ENCODE measurements at regions not wholly inside any gene's neighbourhood (a gene's known extent, or its start where the extent isn't known, plus 50 kb on each side); places are given as distances from the start of the nearest gene placed in this dataset.

- no peak overlapping the region for H2AFZ ChIP-seq (ENCODE audit: low read length)
- no peaks in the 10 kb centered on the region for H3K79me2 ChIP-seq (ENCODE audit: insufficient read depth, low read length)
- no peak for TF ChIP-seq CTCF (conservative IDR thresholded peaks at IDR 0.05)
- H3K9ac ChIP-seq (ENCODE audit: extremely low read depth, insufficient read length, low read length) = no peak overlapping the region
- peaks cover 2% of the 10 kb centered on the region in 2 experiments; a peak in 3 of 5 replicates for H3K9me3 Mint-ChIP-seq
- H3K79me1 ChIP-seq (ENCODE audit: insufficient read depth, low read depth, low read length, poor library complexity, severe bottlenecking) = no peaks in the 10 kb centered on the region
- H3K4me1 ChIP-seq (ENCODE audit: insufficient read depth, low read length) = no peaks in the 10 kb centered on the region
- peaks cover 6% of the 10 kb centered on the region for H3K27me3 Mint-ChIP-seq (ENCODE audit: low read depth)
- no peaks in the 10 kb centered on the region for H3K23me2 ChIP-seq (ENCODE audit: insufficient read length, low read depth, low read length, poor library complexity, severe bottlenecking)
- no peak overlapping the region for H4K5ac ChIP-seq (ENCODE audit: insufficient read length, low read depth, low read length)
- no peaks in the 10 kb centered on the region for H4K20me1 ChIP-seq (ENCODE audit: control insufficient read depth, insufficient read depth, insufficient read length)
- no peak overlapping the region for H3K23ac ChIP-seq (ENCODE audit: insufficient read length, low read depth, low read length)
- no peak overlapping the region; a peak in 1 of 7 replicates for H3K27ac Mint-ChIP-seq
- no peak overlapping the region for H4K8ac ChIP-seq (replicated peaks; ENCODE audit: insufficient read length, low read depth, low read length)
- H2BK12ac ChIP-seq (ENCODE audit: insufficient read length, low read depth, low read length) = no peak overlapping the region
- H3K4ac ChIP-seq (ENCODE audit: low read depth, low read length) = no peak overlapping the region
- H3T11ph ChIP-seq (ENCODE audit: low read length) = no peak overlapping the region
- H3K36me3 Mint-ChIP-seq (ENCODE audit: insufficient read depth in 1 of 3, low read depth in 3 of 3) = peaks cover 4 to 16% (median 9%) of the 10 kb centered on the region in 3 experiments; a peak in 6 of 7 replicates
- H2AK5ac ChIP-seq (ENCODE audit: insufficient read length, low read length) = no peak overlapping the region
- no peak overlapping the region for H2BK15ac ChIP-seq (ENCODE audit: low read depth, low read length)
- peaks cover 4 to 5% of the 10 kb centered on the region in 2 experiments; a peak in 3 of 4 replicates for H3K4me1 Mint-ChIP-seq
- no peak overlapping the region for H2BK120ac ChIP-seq (ENCODE audit: low read depth, low read length, poor library complexity, severe bottlenecking)
- no peak overlapping the region for H3K4me3 Mint-ChIP-seq
- H3K4me2 ChIP-seq (ENCODE audit: insufficient read depth, insufficient read length, low read length) = no peak overlapping the region
- H3K14ac ChIP-seq (ENCODE audit: insufficient read depth, low read length) = no peak overlapping the region
- H2BK20ac ChIP-seq (ENCODE audit: low read depth, low read length, poor library complexity, severe bottlenecking) = no peak overlapping the region
- H2BK5ac ChIP-seq (ENCODE audit: insufficient read length, low read length) = no peak overlapping the region
- no peak overlapping the region for H3K56ac ChIP-seq (ENCODE audit: insufficient read length, low read depth, low read length)
- H4K91ac ChIP-seq (ENCODE audit: insufficient read length, low read depth, low read length) = no peak overlapping the region
- no peak for DNase-seq
- H3K18ac ChIP-seq (ENCODE audit: insufficient read length, low read depth, low read length) = no peak overlapping the region
- WGBS (ENCODE audit: extremely low coverage, insufficient read length, low lambda C conversion rate) = no CpG with 5 or more reads among the region's 1 CpG
- H3K27ac ChIP-seq (ENCODE audit: insufficient read length, low read depth, low read length) = no peak overlapping the region
- H3K27me3 ChIP-seq (ENCODE audit: insufficient read depth, low read length) = no peaks in the 10 kb centered on the region
- no peaks in the 10 kb centered on the region for H3K9me3 ChIP-seq (ENCODE audit: control insufficient read depth, low read depth, low read length)
These were observed 643.7 kb downstream of the UTRN start for GRCh38 chr6:144928847-144929246.

Data from H9 (cell line).